ENCODE measurements at regions not wholly inside any gene's neighbourhood (a gene's known extent, or its start where the extent isn't known, plus 50 kb on each side); places are given as distances from the start of the nearest gene placed in this dataset.

- DNase-seq = no peak
- ATAC-seq = no peak
- intact Hi-C loops (cut with DNase I) = no loop called here
Measured at GRCh38 chr13:112010714-112011113, 56.2 kb upstream of the SOX1 start.

GRCh38 chr13:112012016-112012704, 54.8 kb upstream of the SOX1 start:
- intact Hi-C loops (cut with DNase I) = no loop called here
- DNase-seq (no peak), ATAC-seq (no peak)

GRCh38 chr13:112012705-112013085, 54.3 kb upstream of the SOX1 start:
- DNase-seq (no peak), ATAC-seq (no peak)
- intact Hi-C loops (cut with DNase I) = no loop called here

- ATAC-seq (no peak), DNase-seq (no peak)
- intact Hi-C loops (cut with DNase I) = no loop called here
Measured at GRCh38 chr13:112013665-112014064, 53.3 kb upstream of the SOX1 start.

- ATAC-seq (no peak), DNase-seq (no peak)
- intact Hi-C loops (cut with DNase I) = no loop called here
Measured at GRCh38 chr13:112014857-112015256, 52.1 kb upstream of the SOX1 start.
